ENCODE measurements at regions not wholly inside any gene's neighbourhood (a gene's known extent, or its start where the extent isn't known, plus 50 kb on each side); places are given as distances from the start of the nearest gene placed in this dataset.
A peak's percentile ranks its signal among the peaks of the same experiment; 100 is the strongest.

DNA sequence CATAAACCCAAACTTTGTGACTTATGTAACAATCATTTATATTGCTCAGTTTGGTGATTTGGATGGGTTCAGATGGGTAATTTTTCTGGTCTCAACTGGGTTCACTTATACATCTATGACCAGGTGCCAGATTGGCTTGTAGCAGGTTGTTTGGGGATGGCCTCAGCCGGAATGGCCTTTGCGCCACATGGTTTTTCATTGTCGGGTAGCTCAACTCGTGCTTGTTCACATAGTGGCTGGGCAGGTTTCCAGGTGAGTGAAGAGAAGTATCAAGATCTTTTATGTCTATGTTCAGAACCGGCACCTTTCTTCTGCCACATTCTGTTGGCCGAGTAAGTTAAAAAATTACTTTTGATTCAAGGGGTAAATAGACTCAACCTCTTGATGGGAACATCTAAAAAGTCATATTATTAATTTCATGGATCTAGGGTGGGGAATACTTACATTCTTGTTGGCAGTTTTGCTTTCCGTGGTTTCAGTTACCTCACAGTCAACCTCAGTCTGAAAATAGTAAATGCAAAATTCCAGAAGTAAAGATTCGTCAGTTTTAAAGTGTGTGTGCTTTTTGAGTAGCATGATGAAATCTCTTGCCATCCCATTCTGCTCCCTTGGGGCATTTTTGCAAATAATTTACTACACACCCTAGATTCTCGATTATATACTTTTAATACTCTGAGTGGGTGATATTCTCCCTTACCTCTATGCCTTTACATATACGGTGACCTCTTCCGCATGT, 745.7 kb upstream of the CCDC54 start:
- no peak for DNase-seq (ENCODE audit: low read depth)
- H3K36me3 ChIP-seq (ENCODE audit: control insufficient read depth, insufficient read depth, low read length): no peaks in the 10 kb centered on the region
- ChIA-PET POLR2A (interaction anchor here (1.0 kb wide), 1 partner anchor 13 kb away, joined by 3 read pairs; no protein-coding TSS in a partner anchor), CTCF (interaction anchor here (0.8 kb wide), 1 partner anchor 178 kb away, joined by 3 read pairs; no protein-coding TSS in a partner anchor)
- no peak overlapping the region for H3K4me3 ChIP-seq (ENCODE audit: low read depth, low read length)
- H3K27me3 ChIP-seq (ENCODE audit: control insufficient read depth, insufficient read depth, low read length): no peaks in the 10 kb centered on the region
- TF ChIP-seq, protein P1, sequence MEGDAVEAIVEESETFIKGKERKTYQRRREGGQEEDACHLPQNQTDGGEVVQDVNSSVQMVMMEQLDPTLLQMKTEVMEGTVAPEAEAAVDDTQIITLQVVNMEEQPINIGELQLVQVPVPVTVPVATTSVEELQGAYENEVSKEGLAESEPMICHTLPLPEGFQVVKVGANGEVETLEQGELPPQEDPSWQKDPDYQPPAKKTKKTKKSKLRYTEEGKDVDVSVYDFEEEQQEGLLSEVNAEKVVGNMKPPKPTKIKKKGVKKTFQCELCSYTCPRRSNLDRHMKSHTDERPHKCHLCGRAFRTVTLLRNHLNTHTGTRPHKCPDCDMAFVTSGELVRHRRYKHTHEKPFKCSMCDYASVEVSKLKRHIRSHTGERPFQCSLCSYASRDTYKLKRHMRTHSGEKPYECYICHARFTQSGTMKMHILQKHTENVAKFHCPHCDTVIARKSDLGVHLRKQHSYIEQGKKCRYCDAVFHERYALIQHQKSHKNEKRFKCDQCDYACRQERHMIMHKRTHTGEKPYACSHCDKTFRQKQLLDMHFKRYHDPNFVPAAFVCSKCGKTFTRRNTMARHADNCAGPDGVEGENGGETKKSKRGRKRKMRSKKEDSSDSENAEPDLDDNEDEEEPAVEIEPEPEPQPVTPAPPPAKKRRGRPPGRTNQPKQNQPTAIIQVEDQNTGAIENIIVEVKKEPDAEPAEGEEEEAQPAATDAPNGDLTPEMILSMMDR (IDR thresholded peaks at IDR 0.05; ENCODE audit: insufficient read depth, low read depth, low read length): no peak

DNA sequence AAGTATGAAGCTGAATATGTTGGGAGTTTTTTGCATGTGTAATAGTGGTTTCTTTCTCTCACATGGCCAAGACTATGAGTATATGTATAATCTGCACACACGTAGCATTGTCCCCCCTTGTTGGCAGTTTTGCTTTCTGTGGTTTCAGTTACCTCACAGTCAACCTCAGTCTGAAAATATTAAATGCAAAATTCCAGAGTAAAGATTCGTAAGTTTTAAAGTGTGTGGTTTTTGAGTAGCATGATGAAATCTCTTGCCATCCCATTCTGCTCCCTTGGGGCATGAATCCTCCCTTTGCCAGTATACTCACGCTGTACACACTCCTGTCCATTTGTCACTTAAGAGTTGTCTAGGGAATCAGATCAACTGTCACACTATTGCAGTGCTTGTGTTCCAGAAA, 742.0 kb upstream of the CCDC54 start:
- CTCF ChIA-PET: no interaction called here
- TF ChIP-seq, protein P1 (IDR thresholded peaks at IDR 0.05; ENCODE audit: insufficient read depth, low read depth, low read length): no peak
- H3K4me3 ChIP-seq (ENCODE audit: low read depth, low read length): no peak overlapping the region
- POLR2A ChIA-PET: interaction anchor here (0.5 to 0.6 kb wide), 2 partner anchors 404 to 430 kb away, joined by 3 read pairs; no protein-coding TSS in a partner anchor
- no peaks in the 10 kb centered on the region for H3K36me3 ChIP-seq (ENCODE audit: control insufficient read depth, insufficient read depth, low read length)
- peak; percentile 78 for DNase-seq (ENCODE audit: low read depth)
- H3K27me3 ChIP-seq (ENCODE audit: control insufficient read depth, insufficient read depth, low read length): no peaks in the 10 kb centered on the region

DNA sequence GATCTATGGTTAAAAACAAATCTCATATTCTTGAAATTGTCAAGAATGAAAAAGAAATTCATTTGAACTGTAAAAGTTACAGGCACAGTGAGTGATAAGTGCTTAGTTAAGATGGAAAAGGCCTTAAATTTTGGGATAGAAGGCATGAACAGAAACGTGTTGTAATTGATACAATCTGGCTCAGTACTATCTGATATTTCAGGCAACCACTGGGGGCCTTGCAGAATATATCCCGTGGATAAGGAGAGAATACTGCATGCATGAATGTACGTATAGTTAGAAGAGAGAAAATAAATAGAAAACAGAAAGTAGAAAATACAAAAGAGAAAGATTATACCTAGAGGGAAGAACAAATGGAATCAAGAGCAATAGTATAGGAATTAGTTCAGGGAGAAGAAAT, 741.4 kb upstream of the CCDC54 start:
- ChIA-PET CTCF (no interaction called here), POLR2A (no interaction called here)
- TF ChIP-seq, protein P1 (IDR thresholded peaks at IDR 0.05; ENCODE audit: insufficient read depth, low read depth, low read length): no peak
- DNase-seq (ENCODE audit: low read depth): no peak
- Histone ChIP-seq H3K27me3 (ENCODE audit: control insufficient read depth, insufficient read depth, low read length) (no peaks in the 10 kb centered on the region), H3K4me3 (ENCODE audit: low read depth, low read length) (no peak overlapping the region), H3K36me3 (ENCODE audit: control insufficient read depth, insufficient read depth, low read length) (no peaks in the 10 kb centered on the region)

DNA sequence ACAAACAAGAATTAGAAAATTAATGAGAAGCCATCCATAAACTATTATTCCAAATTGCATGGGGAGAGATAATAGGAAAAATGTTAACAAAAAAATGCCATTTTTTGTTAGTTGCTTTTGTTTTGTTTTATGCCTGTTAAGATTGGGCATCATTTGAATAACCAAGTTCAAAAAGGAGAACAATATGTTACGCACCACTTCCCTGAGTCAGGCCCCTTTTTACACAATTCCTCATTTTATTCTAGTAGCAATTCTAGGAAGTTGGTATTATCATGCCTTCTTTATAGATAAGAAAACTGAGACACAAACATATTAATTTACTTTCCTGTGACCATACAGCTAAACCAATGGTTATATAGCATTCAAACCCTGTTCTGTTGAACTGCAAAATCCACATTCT, 736.9 kb upstream of the CCDC54 start:
- Histone ChIP-seq H3K36me3 (ENCODE audit: control insufficient read depth, insufficient read depth, low read length) (no peaks in the 10 kb centered on the region), H3K4me3 (ENCODE audit: low read depth, low read length) (no peak overlapping the region), H3K27me3 (ENCODE audit: control insufficient read depth, insufficient read depth, low read length) (no peaks in the 10 kb centered on the region)
- ChIA-PET POLR2A (no interaction called here), CTCF (no interaction called here)
- TF ChIP-seq, protein P1 (IDR thresholded peaks at IDR 0.05; ENCODE audit: insufficient read depth, low read depth, low read length): no peak
- DNase-seq (ENCODE audit: low read depth): no peak

DNA sequence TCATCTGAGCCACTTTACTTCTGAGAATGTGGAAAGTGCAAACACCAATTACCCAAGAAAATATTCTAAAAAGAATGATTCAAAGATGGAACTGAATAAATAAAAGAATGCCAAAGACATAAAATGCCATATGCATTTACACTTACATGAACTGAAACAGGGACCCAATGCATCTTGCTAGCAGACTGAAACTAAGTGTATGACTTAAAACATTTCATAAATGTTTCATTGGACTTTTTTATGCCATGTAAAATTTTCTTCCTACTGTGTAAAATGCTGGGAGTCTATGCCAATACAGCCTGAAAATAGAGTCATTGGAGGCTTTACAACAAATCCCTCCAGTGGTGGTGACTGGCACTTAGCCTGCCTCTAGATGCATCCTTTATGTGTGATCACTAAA, 735.1 kb upstream of the CCDC54 start:
- no peaks in the 10 kb centered on the region for H3K27me3 ChIP-seq (ENCODE audit: control insufficient read depth, insufficient read depth, low read length)
- no peak for DNase-seq (ENCODE audit: low read depth)
- no peak overlapping the region for H3K4me3 ChIP-seq (ENCODE audit: low read depth, low read length)
- no peaks in the 10 kb centered on the region for H3K36me3 ChIP-seq (ENCODE audit: control insufficient read depth, insufficient read depth, low read length)
- POLR2A ChIA-PET: no interaction called here
- TF ChIP-seq, protein P1 (IDR thresholded peaks at IDR 0.05; ENCODE audit: insufficient read depth, low read depth, low read length): no peak
- CTCF ChIA-PET: no interaction called here
